Inflammatory macrophage treated with lipopolysaccharide for 4 hours (primary cell): ENCODE measurements at regions not wholly inside any gene's neighbourhood (a gene's known extent, or its start where the extent isn't known, plus 50 kb on each side); places are given as distances from the start of the nearest gene placed in this dataset.

ENCODE experiments used
- DNase-seq: peaks from one replicate; pipeline ENCODE4 v3.0.0-alpha.2; 2020

GRCh38 chr1:117809764-117810163 is 119.7 kb downstream of the GDAP2 start:
- no peak for DNase-seq

GRCh38 chr1:117810553-117810952 is 118.9 kb downstream of the GDAP2 start:
- no peak for DNase-seq

GRCh38 chr1:117812869-117813511 is 116.4 kb downstream of the GDAP2 start:
- no peak for DNase-seq
